Panc1 (cell line): ENCODE measurements at regions not wholly inside any gene's neighbourhood (a gene's known extent, or its start where the extent isn't known, plus 50 kb on each side); places are given as distances from the start of the nearest gene placed in this dataset.

ENCODE experiments used
- ATAC-seq: fragments of 200-7000 bp; cut with Tn5 transposase; 2 replicates; pipeline ENCODE4 v1.9.1; 2020; ENCODE audit warnings: mild to moderate bottlenecking, moderate library complexity
- BruUV-seq: library from RNA; stranded (reverse); fragments of 400-500 nt; replicated peaks from 2 replicates; lab custom pipeline; 2021; lab: Mats Ljungman, UMichigan
- CTCF ChIA-PET: fragments of 300-600 bp; sonication (Branson Sonifier 250); formaldehyde crosslinking; loops from one replicate; lab custom pipeline; 2022; ENCODE audit warnings: antibody characterized with exemption; lab: Charles Lee
- POLR2A ChIA-PET: fragments of 300-600 bp; sonication (Branson Sonifier 250); formaldehyde crosslinking; loops from one replicate; lab custom pipeline; 2022; ENCODE audit warnings: antibody characterized with exemption; lab: Charles Lee
- DNase-seq: peaks from one replicate; pipeline ENCODE4 v3.0.0-alpha.2; 2010; ENCODE audit warnings: low read depth, low spot score
- H3K27ac ChIP-seq: 2 replicates; pipeline ENCODE4 v1.5.1; 2011; ENCODE audit warnings: mild to moderate bottlenecking, low read length, inconsistent platforms
- H3K27me3 ChIP-seq: fragments of 200-500 bp; sonication (Bioruptor generic); 2 replicates; pipeline ENCODE4 v1.6.0; 2014; ENCODE audit warnings: low read length, inconsistent platforms; ENCODE audit not compliant: control insufficient read depth, insufficient read depth
- H3K36me3 ChIP-seq: fragments of 200-500 bp; sonication (Bioruptor generic); 2 replicates; pipeline ENCODE4 v1.5.1; 2014; ENCODE audit warnings: inconsistent platforms, mild to moderate bottlenecking, low read length, moderate library complexity; ENCODE audit not compliant: control insufficient read depth, insufficient read depth
- H3K4me1 ChIP-seq: 2 replicates; pipeline ENCODE4 v1.5.1; 2011; ENCODE audit warnings: inconsistent platforms, mild to moderate bottlenecking, low read length, moderate library complexity; ENCODE audit not compliant: control insufficient read depth, insufficient read depth
- H3K4me3 ChIP-seq, 2 experiments: 2 replicates each; pipeline ENCODE4 v1.5.1; 2011 to 2012; ENCODE audit warnings: low read depth in 2 of 2, low read length in 2 of 2, mild to moderate bottlenecking in 2 of 2, inconsistent platforms in 1 of 2, moderate library complexity in 1 of 2
- H3K9me3 ChIP-seq: fragments of 200-500 bp; sonication (Bioruptor generic); 2 replicates; pipeline ENCODE4 v1.5.1; 2014; ENCODE audit warnings: low read depth, mild to moderate bottlenecking, inconsistent platforms, low read length, moderate library complexity; ENCODE audit not compliant: control insufficient read depth, insufficient read depth
- POLR2AphosphoS5 ChIP-seq: IDR thresholded peaks from 2 replicates; pipeline ENCODE4 v1.6.1; 2012; ENCODE audit warnings: mild to moderate bottlenecking, low read depth, low read length, moderate library complexity
- REST ChIP-seq, 2 experiments: IDR thresholded peaks; 2 replicates each; pipeline ENCODE4 v1.6.1; 2011 to 2012; ENCODE audit warnings: low read depth in 2 of 2, control low read depth in 1 of 2, low read length in 1 of 2, mild to moderate bottlenecking in 1 of 2, moderate library complexity in 1 of 2; ENCODE audit not compliant: insufficient read depth in 1 of 2
- SIN3A ChIP-seq: IDR thresholded peaks from 2 replicates; pipeline ENCODE4 v1.6.1; 2012; ENCODE audit warnings: low read depth, mild to moderate bottlenecking, low read length, moderate library complexity, borderline replicate concordance; ENCODE audit not compliant: insufficient read depth
- TCF7L2 ChIP-seq: IDR thresholded peaks from 2 replicates; pipeline ENCODE4 v1.6.1; 2011; ENCODE audit warnings: mild to moderate bottlenecking, low read depth, low read length, inconsistent platforms
- in situ Hi-C: cut with HindIII; loops from 2 replicates; pipeline ENCODE4 v1.10.0; 2016; ENCODE audit warnings: low sequenced_read_pairs, low pct_unique_long_range_greater_than_20kb
- intact Hi-C: fragments of 100-400 bp; cut with micrococcal nuclease; formaldehyde crosslinking; loops from one replicate; pipeline ENCODE4 v1.10.0; 2022; ENCODE audit not compliant: unreplicated experiment
- TF ChIP-seq, protein P1 (sequence below): fragments of 450-650 bp; IDR thresholded peaks from 2 replicates; pipeline ENCODE4 v1.5.1; 2017; ENCODE audit warnings: mild to moderate bottlenecking

DNA sequence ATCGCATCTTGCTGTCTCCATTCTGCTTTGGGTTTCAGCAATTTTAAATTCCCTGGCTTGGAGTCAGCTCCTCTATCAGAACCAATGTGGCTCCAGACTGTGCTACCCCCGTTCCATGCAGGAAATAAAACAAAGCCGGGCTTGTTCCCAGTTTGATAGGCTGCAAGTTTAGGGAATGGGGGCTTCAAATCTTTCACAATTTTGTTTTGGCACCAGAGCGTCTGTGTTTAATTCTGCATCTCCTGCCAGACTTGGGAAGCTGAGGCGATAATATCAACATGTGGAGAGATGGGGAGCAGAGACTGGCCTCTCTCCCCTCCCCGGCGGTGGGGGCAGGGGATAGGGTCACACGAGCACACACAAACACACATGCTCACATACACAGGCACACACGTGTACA lies 305.9 kb downstream of the FGFR2 start:
- Histone ChIP-seq H3K27ac (no peak overlapping the region), H3K9me3 (no peaks in the 10 kb centered on the region), H3K36me3 (no peaks in the 10 kb centered on the region), H3K4me3 (no peak overlapping the region), H3K27me3 (peaks cover 8% of the 10 kb centered on the region), H3K4me1 (no peaks in the 10 kb centered on the region)
- ChIA-PET CTCF (no interaction called here), POLR2A (no interaction called here)
- intact Hi-C loops, result no loop called here
- no peak for ATAC-seq
- in situ Hi-C loops, result no loop called here
- TF ChIP-seq TCF7L2 (no peak), REST (IDR thresholded peaks at IDR 0.05; ENCODE audit: insufficient read depth in 1 of 2, low read depth in 2 of 2, low read length in 1 of 2) (no peak), POLR2AphosphoS5 (no peak), SIN3A (no peak)
- TF ChIP-seq, protein P1, sequence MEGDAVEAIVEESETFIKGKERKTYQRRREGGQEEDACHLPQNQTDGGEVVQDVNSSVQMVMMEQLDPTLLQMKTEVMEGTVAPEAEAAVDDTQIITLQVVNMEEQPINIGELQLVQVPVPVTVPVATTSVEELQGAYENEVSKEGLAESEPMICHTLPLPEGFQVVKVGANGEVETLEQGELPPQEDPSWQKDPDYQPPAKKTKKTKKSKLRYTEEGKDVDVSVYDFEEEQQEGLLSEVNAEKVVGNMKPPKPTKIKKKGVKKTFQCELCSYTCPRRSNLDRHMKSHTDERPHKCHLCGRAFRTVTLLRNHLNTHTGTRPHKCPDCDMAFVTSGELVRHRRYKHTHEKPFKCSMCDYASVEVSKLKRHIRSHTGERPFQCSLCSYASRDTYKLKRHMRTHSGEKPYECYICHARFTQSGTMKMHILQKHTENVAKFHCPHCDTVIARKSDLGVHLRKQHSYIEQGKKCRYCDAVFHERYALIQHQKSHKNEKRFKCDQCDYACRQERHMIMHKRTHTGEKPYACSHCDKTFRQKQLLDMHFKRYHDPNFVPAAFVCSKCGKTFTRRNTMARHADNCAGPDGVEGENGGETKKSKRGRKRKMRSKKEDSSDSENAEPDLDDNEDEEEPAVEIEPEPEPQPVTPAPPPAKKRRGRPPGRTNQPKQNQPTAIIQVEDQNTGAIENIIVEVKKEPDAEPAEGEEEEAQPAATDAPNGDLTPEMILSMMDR, result no peak
- no peak for DNase-seq
- no TSS peak for BruUV-seq

- POLR2A ChIA-PET, result no interaction called here
- no peaks in the 10 kb centered on the region for H3K4me1 ChIP-seq
Measured at GRCh38 chr10:121293110-121293509, 305.1 kb downstream of the FGFR2 start.

More at GRCh38 chr10:121293110-121293509, 305.1 kb downstream of the FGFR2 start:
- CTCF ChIA-PET, result no interaction called here
- no peak for TF ChIP-seq SIN3A
- no peak for TF ChIP-seq TCF7L2
- TF ChIP-seq POLR2AphosphoS5, result no peak
- TF ChIP-seq REST (IDR thresholded peaks at IDR 0.05; ENCODE audit: insufficient read depth in 1 of 2, low read depth in 2 of 2, low read length in 1 of 2), result no peak
- TF ChIP-seq, protein P1, result no peak
- no peak overlapping the region for H3K4me3 ChIP-seq
- H3K27ac ChIP-seq, result no peak overlapping the region
- no peaks in the 10 kb centered on the region for H3K9me3 ChIP-seq
- BruUV-seq, result no TSS peak
- DNase-seq (no peak), ATAC-seq (no peak)
- peaks cover 8% of the 10 kb centered on the region for H3K27me3 ChIP-seq
- no peaks in the 10 kb centered on the region for H3K36me3 ChIP-seq
- intact Hi-C loops (no loop called here), in situ Hi-C loops (no loop called here)
